ENCODE measurements at regions not wholly inside any gene's neighbourhood (a gene's known extent, or its start where the extent isn't known, plus 50 kb on each side); places are given as distances from the start of the nearest gene placed in this dataset.

DNA sequence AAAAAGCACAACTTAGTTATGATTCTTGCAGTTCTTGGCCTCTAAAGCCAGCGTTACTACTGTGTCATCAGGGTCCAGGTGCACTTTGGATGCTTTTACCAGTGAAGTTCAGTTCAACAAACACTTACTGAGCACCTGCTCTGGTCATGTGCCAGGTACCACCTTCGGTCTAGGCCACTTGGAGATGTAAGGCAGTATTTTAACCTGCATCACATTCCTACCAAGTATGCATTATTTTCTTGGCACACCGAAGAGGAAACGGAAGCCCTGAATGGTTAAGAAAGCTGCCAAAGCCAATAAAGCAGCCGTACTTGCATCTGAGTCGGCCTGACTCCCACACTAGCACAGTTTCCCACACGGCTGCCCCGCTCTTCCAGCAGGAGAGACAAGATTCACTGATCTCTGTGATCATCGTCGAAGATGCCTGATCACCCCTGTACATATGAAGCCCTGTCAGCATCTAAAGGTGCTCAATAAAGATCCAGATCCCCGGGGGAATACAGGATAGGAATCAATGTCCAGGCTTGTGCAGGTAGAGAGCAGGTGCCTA is 427.1 kb downstream of the EIPR1 start:
- Histone ChIP-seq H2BK15ac (ENCODE audit: low read depth, poor library complexity, severe bottlenecking) (no peak overlapping the region), H3K36me3 (ENCODE audit: control insufficient read depth in 1 of 2, insufficient read depth in 2 of 2, low read depth in 1 of 2, low read length in 2 of 2) (no peaks in the 10 kb centered on the region), H2AK5ac (ENCODE audit: low read length, severe bottlenecking) (no peak overlapping the region), H3K4ac (ENCODE audit: low read depth in 1 of 2, low read length in 2 of 2) (no peak overlapping the region), H3K9me3 (ENCODE audit: control insufficient read depth, low read length) (peaks cover 18% of the 10 kb centered on the region), H3K4me2 (ENCODE audit: low read length, poor library complexity, severe bottlenecking) (no peak overlapping the region), H3K79me1 (replicated peaks; ENCODE audit: low read length, poor library complexity, severe bottlenecking) (no peaks in the 10 kb centered on the region), H3K27me3 (ENCODE audit: control insufficient read depth in 1 of 2, insufficient read depth in 1 of 2, low read length in 2 of 2) (no peaks in the 10 kb centered on the region), H4K8ac (ENCODE audit: low read length) (no peak overlapping the region), H3K14ac (ENCODE audit: low read length in 2 of 2) (no peak overlapping the region), H2BK5ac (ENCODE audit: low read depth, low read length, poor library complexity, severe bottlenecking) (no peak overlapping the region), H3K4me3 (ENCODE audit: insufficient read depth in 1 of 2, low read depth in 1 of 2, low read length in 2 of 2) (no peak overlapping the region), H3K27ac (ENCODE audit: low read length, poor library complexity, severe bottlenecking) (no peak overlapping the region), H3K9ac (ENCODE audit: low read length) (no peak overlapping the region), H2BK12ac (ENCODE audit: low read length in 2 of 2) (no peak overlapping the region), H2AFZ (ENCODE audit: low read depth, low read length) (no peak overlapping the region), H3K4me1 (ENCODE audit: control insufficient read depth, insufficient read depth, low read depth, low read length) (no peaks in the 10 kb centered on the region), H2BK120ac (ENCODE audit: low read depth, low read length) (no peak overlapping the region), H3K18ac (ENCODE audit: low read depth in 1 of 2, low read length in 2 of 2) (no peak overlapping the region), H4K91ac (ENCODE audit: low read length) (no peak overlapping the region), H3K23ac (ENCODE audit: low read length in 2 of 2) (no peak overlapping the region)
- no peak for DNase-seq
- 72% methylated on average over 11 of the region's 11 CpGs for WGBS

DNA sequence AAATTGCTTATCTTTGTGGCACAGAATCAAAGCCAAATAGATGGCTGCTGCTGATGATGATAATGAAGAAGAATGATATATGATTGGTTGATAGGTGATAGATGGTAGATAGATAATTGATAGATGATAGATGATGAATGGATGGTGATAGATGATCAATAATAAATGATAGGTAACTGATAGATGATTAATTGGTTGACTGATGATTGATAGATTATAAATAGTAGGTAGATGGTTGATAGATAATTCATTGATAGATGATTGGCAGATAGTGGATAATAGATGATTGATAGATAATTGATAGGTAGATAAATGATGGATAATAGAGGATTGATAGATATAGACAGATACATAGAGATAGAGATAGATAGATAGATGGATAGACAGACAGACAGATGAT is 430.2 kb downstream of the EIPR1 start:
- Histone ChIP-seq H3K27me3 (ENCODE audit: control insufficient read depth in 1 of 2, insufficient read depth in 1 of 2, low read length in 2 of 2) (no peaks in the 10 kb centered on the region), H2BK12ac (ENCODE audit: low read length in 2 of 2) (no peak overlapping the region), H3K9ac (ENCODE audit: low read length) (no peak overlapping the region), H3K18ac (ENCODE audit: low read depth in 1 of 2, low read length in 2 of 2) (no peak overlapping the region), H2AFZ (ENCODE audit: low read depth, low read length) (no peak overlapping the region), H3K14ac (ENCODE audit: low read length in 2 of 2) (no peak overlapping the region), H3K9me3 (ENCODE audit: control insufficient read depth, low read length) (peaks cover 7% of the 10 kb centered on the region), H3K23ac (ENCODE audit: low read length in 2 of 2) (no peak overlapping the region), H3K4me3 (ENCODE audit: insufficient read depth in 1 of 2, low read depth in 1 of 2, low read length in 2 of 2) (no peak overlapping the region), H2BK15ac (ENCODE audit: low read depth, poor library complexity, severe bottlenecking) (no peak overlapping the region), H3K4ac (ENCODE audit: low read depth in 1 of 2, low read length in 2 of 2) (no peak overlapping the region), H3K27ac (ENCODE audit: low read length, poor library complexity, severe bottlenecking) (no peak overlapping the region), H2AK5ac (ENCODE audit: low read length, severe bottlenecking) (no peak overlapping the region), H3K79me1 (replicated peaks; ENCODE audit: low read length, poor library complexity, severe bottlenecking) (no peaks in the 10 kb centered on the region), H3K4me2 (ENCODE audit: low read length, poor library complexity, severe bottlenecking) (no peak overlapping the region), H4K8ac (ENCODE audit: low read length) (no peak overlapping the region), H2BK120ac (ENCODE audit: low read depth, low read length) (no peak overlapping the region), H2BK5ac (ENCODE audit: low read depth, low read length, poor library complexity, severe bottlenecking) (no peak overlapping the region), H4K91ac (ENCODE audit: low read length) (no peak overlapping the region), H3K36me3 (ENCODE audit: control insufficient read depth in 1 of 2, insufficient read depth in 2 of 2, low read depth in 1 of 2, low read length in 2 of 2) (no peaks in the 10 kb centered on the region), H3K4me1 (ENCODE audit: control insufficient read depth, insufficient read depth, low read depth, low read length) (no peaks in the 10 kb centered on the region)
- no peak for DNase-seq

DNA sequence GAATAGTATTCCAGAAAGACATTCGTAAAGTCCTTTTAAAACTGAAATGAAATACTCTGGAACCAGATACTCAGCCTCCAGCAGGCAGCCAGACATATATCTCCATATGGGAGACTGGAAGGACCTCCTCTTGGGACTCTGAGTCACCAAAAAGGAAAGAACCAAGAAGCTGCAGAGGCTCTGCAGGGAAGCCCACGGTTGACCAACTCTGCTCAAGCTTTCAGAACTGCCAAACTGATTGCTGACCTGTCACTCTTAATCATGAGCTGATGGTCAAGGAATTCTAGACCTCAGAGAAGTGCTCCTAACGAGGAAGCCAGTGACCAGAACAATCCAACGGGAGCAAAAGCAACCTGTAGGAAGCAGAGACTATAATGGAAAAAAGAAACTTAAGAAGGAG is 434.7 kb downstream of the EIPR1 start:
- Histone ChIP-seq H3K23ac (ENCODE audit: low read length in 2 of 2) (no peak overlapping the region), H4K91ac (ENCODE audit: low read length) (no peak overlapping the region), H3K9ac (ENCODE audit: low read length) (no peak overlapping the region), H3K18ac (ENCODE audit: low read depth in 1 of 2, low read length in 2 of 2) (no peak overlapping the region), H3K14ac (ENCODE audit: low read length in 2 of 2) (no peak overlapping the region), H2BK120ac (ENCODE audit: low read depth, low read length) (no peak overlapping the region), H3K36me3 (ENCODE audit: control insufficient read depth in 1 of 2, insufficient read depth in 2 of 2, low read depth in 1 of 2, low read length in 2 of 2) (no peaks in the 10 kb centered on the region), H3K9me3 (ENCODE audit: control insufficient read depth, low read length) (peaks cover 6% of the 10 kb centered on the region), H3K79me1 (replicated peaks; ENCODE audit: low read length, poor library complexity, severe bottlenecking) (no peaks in the 10 kb centered on the region), H2AK5ac (ENCODE audit: low read length, severe bottlenecking) (no peak overlapping the region), H3K4me1 (ENCODE audit: control insufficient read depth, insufficient read depth, low read depth, low read length) (no peaks in the 10 kb centered on the region), H3K27me3 (ENCODE audit: control insufficient read depth in 1 of 2, insufficient read depth in 1 of 2, low read length in 2 of 2) (no peaks in the 10 kb centered on the region), H2BK15ac (ENCODE audit: low read depth, poor library complexity, severe bottlenecking) (no peak overlapping the region), H2BK12ac (ENCODE audit: low read length in 2 of 2) (no peak overlapping the region), H4K8ac (ENCODE audit: low read length) (no peak overlapping the region), H3K4me2 (ENCODE audit: low read length, poor library complexity, severe bottlenecking) (no peak overlapping the region), H3K4me3 (ENCODE audit: insufficient read depth in 1 of 2, low read depth in 1 of 2, low read length in 2 of 2) (no peak overlapping the region), H2BK5ac (ENCODE audit: low read depth, low read length, poor library complexity, severe bottlenecking) (no peak overlapping the region), H3K27ac (ENCODE audit: low read length, poor library complexity, severe bottlenecking) (no peak overlapping the region), H2AFZ (ENCODE audit: low read depth, low read length) (no peak overlapping the region), H3K4ac (ENCODE audit: low read depth in 1 of 2, low read length in 2 of 2) (no peak overlapping the region)
- WGBS, result 25% methylated on average over 3 of the region's 4 CpGs
- DNase-seq, result no peak

DNA sequence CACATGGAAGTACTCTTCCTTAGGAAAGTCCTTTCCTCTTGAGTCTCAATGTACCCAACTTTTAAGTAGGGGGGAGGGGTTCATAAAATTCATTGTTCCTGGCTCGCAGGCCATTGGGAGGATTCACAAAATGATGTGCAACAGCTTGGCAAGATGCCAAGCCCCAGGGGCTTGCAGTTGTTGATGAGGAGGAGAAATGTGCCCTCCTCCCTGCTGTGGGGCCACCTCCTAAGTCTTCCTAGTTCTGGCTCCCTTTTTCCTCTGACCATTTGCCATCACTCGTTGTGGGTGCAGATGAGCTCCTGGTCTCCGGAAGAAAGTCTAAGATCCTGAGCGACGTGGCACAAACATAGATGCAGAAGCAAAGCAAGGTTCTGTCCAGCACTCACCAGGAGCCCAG is 435.4 kb downstream of the EIPR1 start:
- H3K4ac ChIP-seq (ENCODE audit: low read depth in 1 of 2, low read length in 2 of 2), result no peak overlapping the region
- 81% methylated on average over 5 of the region's 5 CpGs for WGBS
- no peak overlapping the region for H2AK5ac ChIP-seq (ENCODE audit: low read length, severe bottlenecking)

More for the DNA sequence above, 435.4 kb downstream of the EIPR1 start:
- no peak overlapping the region for H2BK120ac ChIP-seq (ENCODE audit: low read depth, low read length)
- H3K27me3 ChIP-seq (ENCODE audit: control insufficient read depth in 1 of 2, insufficient read depth in 1 of 2, low read length in 2 of 2), result no peaks in the 10 kb centered on the region
- H3K14ac ChIP-seq (ENCODE audit: low read length in 2 of 2), result no peak overlapping the region
- H3K27ac ChIP-seq (ENCODE audit: low read length, poor library complexity, severe bottlenecking), result no peak overlapping the region
- H3K4me3 ChIP-seq (ENCODE audit: insufficient read depth in 1 of 2, low read depth in 1 of 2, low read length in 2 of 2), result no peak overlapping the region
- H3K36me3 ChIP-seq (ENCODE audit: control insufficient read depth in 1 of 2, insufficient read depth in 2 of 2, low read depth in 1 of 2, low read length in 2 of 2), result no peaks in the 10 kb centered on the region
- no peak overlapping the region for H4K91ac ChIP-seq (ENCODE audit: low read length)
- no peaks in the 10 kb centered on the region for H3K4me1 ChIP-seq (ENCODE audit: control insufficient read depth, insufficient read depth, low read depth, low read length)
- no peak overlapping the region for H4K8ac ChIP-seq (ENCODE audit: low read length)
- H3K79me1 ChIP-seq (replicated peaks; ENCODE audit: low read length, poor library complexity, severe bottlenecking), result no peaks in the 10 kb centered on the region
- DNase-seq, result no peak
- H3K23ac ChIP-seq (ENCODE audit: low read length in 2 of 2), result no peak overlapping the region
- H3K9me3 ChIP-seq (ENCODE audit: control insufficient read depth, low read length), result peaks cover 6% of the 10 kb centered on the region
- H2BK5ac ChIP-seq (ENCODE audit: low read depth, low read length, poor library complexity, severe bottlenecking), result no peak overlapping the region
- H3K9ac ChIP-seq (ENCODE audit: low read length), result no peak overlapping the region
- no peak overlapping the region for H2BK12ac ChIP-seq (ENCODE audit: low read length in 2 of 2)
- no peak overlapping the region for H2BK15ac ChIP-seq (ENCODE audit: low read depth, poor library complexity, severe bottlenecking)
- H3K4me2 ChIP-seq (ENCODE audit: low read length, poor library complexity, severe bottlenecking), result no peak overlapping the region
- H3K18ac ChIP-seq (ENCODE audit: low read depth in 1 of 2, low read length in 2 of 2), result no peak overlapping the region
- no peak overlapping the region for H2AFZ ChIP-seq (ENCODE audit: low read depth, low read length)

All from mesenchymal stem cell (in vitro differentiated cells and primary cell).